K562 (cell line): ENCODE measurements at regions not wholly inside any gene's neighbourhood (a gene's known extent, or its start where the extent isn't known, plus 50 kb on each side); places are given as distances from the start of the nearest gene placed in this dataset.

Source experiments
- PATZ1 ChIP-seq: fragments of 250-450 bp; sonication (Bioruptor Pico); IDR thresholded peaks from 2 replicates; pipeline ENCODE4 v1.5.0; 2020; ENCODE audit warnings: mild to moderate bottlenecking, borderline replicate concordance
- POLR2AphosphoS2 ChIP-seq: IDR thresholded peaks from 2 replicates; pipeline ENCODE4 v1.6.1; 2012; ENCODE audit warnings: low read length, improper control_type of control experiment
- TF ChIP-seq, protein P1 (sequence below): fragments of 250-450 bp; sonication (Bioruptor Pico); IDR thresholded peaks from 2 replicates; pipeline ENCODE4 v1.4.0; 2020
- TF ChIP-seq, protein P2 (sequence below): sonication (generic); formaldehyde crosslinking; IDR thresholded peaks from 2 replicates; pipeline ENCODE4 v1.8.1; 2022; ENCODE audit warnings: missing genetic modification reagents

DNA sequence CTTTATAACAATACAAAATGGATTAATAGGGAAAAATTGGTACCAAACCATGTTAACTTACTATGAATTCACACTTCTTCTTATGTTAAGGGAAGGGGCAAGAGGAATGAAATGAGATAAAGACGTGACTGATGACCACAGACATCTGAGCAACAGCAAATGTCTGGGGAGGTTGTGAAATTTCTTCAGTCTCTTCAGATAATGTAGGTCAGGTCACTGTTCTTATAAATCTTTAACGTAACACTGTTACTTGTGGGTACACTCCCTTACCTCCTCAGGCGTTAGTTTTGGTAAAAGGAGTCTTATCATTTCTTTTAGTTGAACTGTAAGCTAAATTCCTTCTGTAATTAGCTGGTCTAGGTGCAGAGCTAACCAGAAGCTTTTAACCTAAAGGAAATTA, 405.0 kb upstream of the LRFN5 start (continued):
- TF ChIP-seq, protein P1, sequence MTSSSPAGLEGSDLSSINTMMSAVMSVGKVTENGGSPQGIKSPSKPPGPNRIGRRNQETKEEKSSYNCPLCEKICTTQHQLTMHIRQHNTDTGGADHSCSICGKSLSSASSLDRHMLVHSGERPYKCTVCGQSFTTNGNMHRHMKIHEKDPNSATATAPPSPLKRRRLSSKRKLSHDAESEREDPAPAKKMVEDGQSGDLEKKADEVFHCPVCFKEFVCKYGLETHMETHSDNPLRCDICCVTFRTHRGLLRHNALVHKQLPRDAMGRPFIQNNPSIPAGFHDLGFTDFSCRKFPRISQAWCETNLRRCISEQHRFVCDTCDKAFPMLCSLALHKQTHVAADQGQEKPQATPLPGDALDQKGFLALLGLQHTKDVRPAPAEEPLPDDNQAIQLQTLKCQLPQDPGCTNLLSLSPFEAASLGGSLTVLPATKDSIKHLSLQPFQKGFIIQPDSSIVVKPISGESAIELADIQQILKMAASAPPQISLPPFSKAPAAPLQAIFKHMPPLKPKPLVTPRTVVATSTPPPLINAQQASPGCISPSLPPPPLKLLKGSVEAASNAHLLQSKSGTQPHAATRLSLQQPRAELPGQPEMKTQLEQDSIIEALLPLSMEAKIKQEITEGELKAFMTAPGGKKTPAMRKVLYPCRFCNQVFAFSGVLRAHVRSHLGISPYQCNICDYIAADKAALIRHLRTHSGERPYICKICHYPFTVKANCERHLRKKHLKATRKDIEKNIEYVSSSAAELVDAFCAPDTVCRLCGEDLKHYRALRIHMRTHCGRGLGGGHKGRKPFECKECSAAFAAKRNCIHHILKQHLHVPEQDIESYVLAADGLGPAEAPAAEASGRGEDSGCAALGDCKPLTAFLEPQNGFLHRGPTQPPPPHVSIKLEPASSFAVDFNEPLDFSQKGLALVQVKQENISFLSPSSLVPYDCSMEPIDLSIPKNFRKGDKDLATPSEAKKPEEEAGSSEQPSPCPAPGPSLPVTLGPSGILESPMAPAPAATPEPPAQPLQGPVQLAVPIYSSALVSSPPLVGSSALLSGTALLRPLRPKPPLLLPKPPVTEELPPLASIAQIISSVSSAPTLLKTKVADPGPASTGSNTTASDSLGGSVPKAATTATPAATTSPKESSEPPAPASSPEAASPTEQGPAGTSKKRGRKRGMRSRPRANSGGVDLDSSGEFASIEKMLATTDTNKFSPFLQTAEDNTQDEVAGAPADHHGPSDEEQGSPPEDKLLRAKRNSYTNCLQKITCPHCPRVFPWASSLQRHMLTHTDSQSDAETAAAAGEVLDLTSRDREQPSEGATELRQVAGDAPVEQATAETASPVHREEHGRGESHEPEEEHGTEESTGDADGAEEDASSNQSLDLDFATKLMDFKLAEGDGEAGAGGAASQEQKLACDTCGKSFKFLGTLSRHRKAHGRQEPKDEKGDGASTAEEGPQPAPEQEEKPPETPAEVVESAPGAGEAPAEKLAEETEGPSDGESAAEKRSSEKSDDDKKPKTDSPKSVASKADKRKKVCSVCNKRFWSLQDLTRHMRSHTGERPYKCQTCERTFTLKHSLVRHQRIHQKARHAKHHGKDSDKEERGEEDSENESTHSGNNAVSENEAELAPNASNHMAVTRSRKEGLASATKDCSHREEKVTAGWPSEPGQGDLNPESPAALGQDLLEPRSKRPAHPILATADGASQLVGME (CRISPR knock-in tag), result no peak
- no peak for TF ChIP-seq PATZ1
- no peak for TF ChIP-seq POLR2AphosphoS2
- TF ChIP-seq, protein P2, sequence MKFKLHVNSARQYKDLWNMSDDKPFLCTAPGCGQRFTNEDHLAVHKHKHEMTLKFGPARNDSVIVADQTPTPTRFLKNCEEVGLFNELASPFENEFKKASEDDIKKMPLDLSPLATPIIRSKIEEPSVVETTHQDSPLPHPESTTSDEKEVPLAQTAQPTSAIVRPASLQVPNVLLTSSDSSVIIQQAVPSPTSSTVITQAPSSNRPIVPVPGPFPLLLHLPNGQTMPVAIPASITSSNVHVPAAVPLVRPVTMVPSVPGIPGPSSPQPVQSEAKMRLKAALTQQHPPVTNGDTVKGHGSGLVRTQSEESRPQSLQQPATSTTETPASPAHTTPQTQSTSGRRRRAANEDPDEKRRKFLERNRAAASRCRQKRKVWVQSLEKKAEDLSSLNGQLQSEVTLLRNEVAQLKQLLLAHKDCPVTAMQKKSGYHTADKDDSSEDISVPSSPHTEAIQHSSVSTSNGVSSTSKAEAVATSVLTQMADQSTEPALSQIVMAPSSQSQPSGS (CRISPR knock-in tag), result no peak
